Astrocyte of the spinal cord (primary cell): ENCODE measurements at regions not wholly inside any gene's neighbourhood (a gene's known extent, or its start where the extent isn't known, plus 50 kb on each side); places are given as distances from the start of the nearest gene placed in this dataset.
A peak's percentile ranks its signal among the peaks of the same experiment; 100 is the strongest.

Experiments used
- DNase-seq: peaks from one replicate; pipeline ENCODE4 v3.0.0; 2011; ENCODE audit warnings: low read depth, low spot score
- H3K4me3 ChIP-seq: 2 replicates; pipeline ENCODE4 v1.5.1; 2011; ENCODE audit warnings: low read depth, mild to moderate bottlenecking, low read length, moderate library complexity
- in situ Hi-C: cut with HindIII; loops from 2 replicates; pipeline ENCODE4 v1.10.0; 2017; ENCODE audit warnings: low sequenced_read_pairs
- TF ChIP-seq, protein P1 (sequence below): IDR thresholded peaks from 2 replicates; pipeline ENCODE4 v1.5.1; 2012; ENCODE audit warnings: low read depth, mild to moderate bottlenecking, low read length, inconsistent platforms

GRCh38 chr2:36267194-36267593 is 88.4 kb upstream of the CRIM1 start:
- TF ChIP-seq, protein P1, sequence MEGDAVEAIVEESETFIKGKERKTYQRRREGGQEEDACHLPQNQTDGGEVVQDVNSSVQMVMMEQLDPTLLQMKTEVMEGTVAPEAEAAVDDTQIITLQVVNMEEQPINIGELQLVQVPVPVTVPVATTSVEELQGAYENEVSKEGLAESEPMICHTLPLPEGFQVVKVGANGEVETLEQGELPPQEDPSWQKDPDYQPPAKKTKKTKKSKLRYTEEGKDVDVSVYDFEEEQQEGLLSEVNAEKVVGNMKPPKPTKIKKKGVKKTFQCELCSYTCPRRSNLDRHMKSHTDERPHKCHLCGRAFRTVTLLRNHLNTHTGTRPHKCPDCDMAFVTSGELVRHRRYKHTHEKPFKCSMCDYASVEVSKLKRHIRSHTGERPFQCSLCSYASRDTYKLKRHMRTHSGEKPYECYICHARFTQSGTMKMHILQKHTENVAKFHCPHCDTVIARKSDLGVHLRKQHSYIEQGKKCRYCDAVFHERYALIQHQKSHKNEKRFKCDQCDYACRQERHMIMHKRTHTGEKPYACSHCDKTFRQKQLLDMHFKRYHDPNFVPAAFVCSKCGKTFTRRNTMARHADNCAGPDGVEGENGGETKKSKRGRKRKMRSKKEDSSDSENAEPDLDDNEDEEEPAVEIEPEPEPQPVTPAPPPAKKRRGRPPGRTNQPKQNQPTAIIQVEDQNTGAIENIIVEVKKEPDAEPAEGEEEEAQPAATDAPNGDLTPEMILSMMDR: no peak
- DNase-seq: no peak
- no peak overlapping the region for H3K4me3 ChIP-seq
- in situ Hi-C loops: no loop called here

DNA sequence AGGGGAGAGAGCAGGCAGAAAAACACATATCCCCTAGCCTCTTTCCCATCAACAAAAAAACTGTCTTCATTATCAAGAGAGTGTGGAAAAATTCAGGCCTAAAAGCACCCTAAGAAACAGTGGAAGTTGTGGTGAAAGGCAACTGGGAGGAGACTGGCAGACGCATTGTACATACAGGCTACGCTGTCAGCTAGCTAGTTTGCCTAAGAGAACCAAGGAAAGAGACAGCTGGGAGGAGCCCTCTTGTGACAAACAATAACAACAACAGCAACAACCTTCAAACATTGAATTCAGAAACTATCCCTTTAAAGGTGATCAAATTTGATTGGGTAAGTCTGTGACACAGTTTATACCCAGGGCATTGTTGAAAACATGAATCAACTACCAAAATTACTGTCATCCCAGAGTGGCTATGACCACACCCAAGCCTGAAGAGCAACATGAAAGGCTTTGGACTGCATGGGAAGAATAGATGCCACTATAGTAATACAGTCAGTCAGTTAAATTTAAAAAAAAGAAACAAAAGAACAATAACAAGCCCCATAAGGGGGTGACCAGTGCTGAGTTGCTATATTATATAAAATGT is 88.9 kb upstream of the CRIM1 start:
- no peak for DNase-seq
- TF ChIP-seq, protein P1: no peak
- H3K4me3 ChIP-seq: no peak overlapping the region
- in situ Hi-C loops: no loop called here

DNA sequence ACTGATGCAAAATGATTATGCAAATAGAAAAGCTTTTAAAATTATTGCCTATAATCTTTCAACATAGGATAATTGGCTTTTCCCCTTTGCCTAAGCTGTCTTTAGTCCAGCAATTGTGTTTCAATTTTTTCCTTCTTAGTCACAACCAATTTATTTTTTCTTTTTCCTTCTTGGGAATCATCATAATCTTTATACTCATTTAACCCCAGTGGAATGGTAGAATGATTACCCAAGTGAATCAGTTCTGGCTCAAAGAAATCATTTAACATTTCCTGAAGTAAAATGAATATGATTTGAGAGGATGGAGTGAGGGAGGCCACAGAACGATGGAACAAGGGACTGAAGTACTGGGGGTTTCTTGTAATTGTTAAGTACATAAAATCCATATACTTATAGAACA is 93.0 kb upstream of the CRIM1 start:
- no peak overlapping the region for H3K4me3 ChIP-seq
- TF ChIP-seq, protein P1: no peak
- no peak for DNase-seq
- in situ Hi-C loops: no loop called here

DNA sequence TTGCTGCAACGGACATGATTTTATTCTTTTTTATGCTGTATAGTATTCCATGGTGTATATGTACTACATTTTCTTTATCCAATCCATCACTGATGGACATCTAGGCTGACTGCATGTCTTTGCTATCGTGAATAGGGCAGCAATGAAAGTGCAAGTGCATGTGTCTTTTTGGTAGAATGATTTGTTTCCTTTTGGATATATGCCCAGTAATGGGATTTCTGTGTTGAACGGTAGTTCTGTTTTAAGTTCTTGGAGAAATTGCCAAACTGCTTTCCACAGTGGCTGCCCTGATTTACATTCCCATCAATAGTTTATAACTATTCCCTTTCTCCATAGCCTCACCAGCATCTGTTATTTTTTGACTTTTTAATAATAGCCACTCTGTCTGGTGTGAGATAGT is 99.7 kb upstream of the CRIM1 start:
- no peak overlapping the region for H3K4me3 ChIP-seq
- in situ Hi-C loops: no loop called here
- TF ChIP-seq, protein P1: no peak
- no peak for DNase-seq

- TF ChIP-seq, protein P1: no peak
- in situ Hi-C loops: no loop called here
- H3K4me3 ChIP-seq: no peak overlapping the region
- DNase-seq: no peak
These were observed 102.5 kb upstream of the CRIM1 start for GRCh38 chr2:36253086-36253485.

DNA sequence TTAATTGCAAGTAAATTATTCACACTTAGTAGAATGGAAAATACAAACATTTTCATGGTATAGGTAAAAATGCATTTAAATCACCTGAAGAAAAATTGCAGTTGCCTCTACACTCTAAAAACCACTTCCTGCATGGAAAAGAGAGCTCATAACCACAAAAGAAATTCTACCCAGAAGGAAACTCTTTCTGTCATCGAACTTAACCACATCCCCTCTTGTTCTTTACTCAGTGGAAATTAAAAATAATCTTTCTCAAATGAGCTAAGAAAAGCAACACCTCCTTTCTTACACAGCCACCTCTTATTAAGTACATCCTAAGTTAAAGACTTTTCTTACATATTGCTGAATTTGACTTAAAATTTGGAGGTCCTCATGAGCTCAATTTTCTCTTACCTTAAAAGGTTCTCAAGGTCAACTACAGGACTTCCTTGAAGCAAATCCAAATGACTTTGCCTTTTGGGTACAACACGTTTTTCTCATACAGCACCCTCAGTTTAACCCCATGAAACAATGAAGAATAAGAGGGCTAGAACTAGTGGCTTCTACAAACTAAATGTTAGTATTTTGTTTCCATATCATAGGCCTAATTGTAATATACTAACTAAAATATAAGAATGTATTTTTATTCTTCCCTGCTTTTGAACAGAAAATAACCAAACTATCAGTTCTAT is 109.1 kb upstream of the CRIM1 start:
- no peak overlapping the region for H3K4me3 ChIP-seq
- TF ChIP-seq, protein P1: no peak
- peak; percentile 56 for DNase-seq
- in situ Hi-C loops: no loop called here
